RWPE2 (cell line): ENCODE measurements at regions not wholly inside any gene's neighbourhood (a gene's known extent, or its start where the extent isn't known, plus 50 kb on each side); places are given as distances from the start of the nearest gene placed in this dataset.

Experiments used
- ATAC-seq: fragments of 200-7000 bp; cut with Tn5 transposase; 3 replicates; pipeline ENCODE4 v1.9.1; 2021; ENCODE audit warnings: low read depth
- DNase-seq: peaks from one replicate; pipeline ENCODE4 v3.0.0-alpha.2; 2020; ENCODE audit warnings: low spot score
- H3K27ac ChIP-seq: fragments of 450-650 bp; 2 replicates; pipeline ENCODE4 v1.5.1; 2017; ENCODE audit warnings: mild to moderate bottlenecking; ENCODE audit not compliant: poor library complexity, severe bottlenecking
- H3K27me3 ChIP-seq: fragments of 250-450 bp; sonication (Bioruptor Pico); 2 replicates; pipeline ENCODE4 v1.5.1; 2021; ENCODE audit warnings: mild to moderate bottlenecking, moderate library complexity; ENCODE audit not compliant: insufficient read depth, poor library complexity, severe bottlenecking
- H3K36me3 ChIP-seq: fragments of 250-450 bp; sonication (Bioruptor Pico); 2 replicates; pipeline ENCODE4 v1.5.1; 2020; ENCODE audit warnings: low read depth, mild to moderate bottlenecking, moderate library complexity
- H3K4me1 ChIP-seq: fragments of 250-450 bp; sonication (Bioruptor Pico); 2 replicates; pipeline ENCODE4 v1.5.1; 2021; ENCODE audit warnings: mild to moderate bottlenecking, moderate library complexity; ENCODE audit not compliant: insufficient read depth, poor library complexity, severe bottlenecking
- H3K4me3 ChIP-seq: fragments of 250-450 bp; sonication (Bioruptor Pico); 2 replicates; pipeline ENCODE4 v1.5.1; 2021; ENCODE audit warnings: mild to moderate bottlenecking, moderate library complexity; ENCODE audit not compliant: severe bottlenecking
- H3K9me3 ChIP-seq: fragments of 250-450 bp; sonication (Bioruptor Pico); 2 replicates; pipeline ENCODE4 v1.5.1; 2021; ENCODE audit warnings: mild to moderate bottlenecking, moderate library complexity; ENCODE audit not compliant: severe bottlenecking
- CTCF ChIP-seq: fragments of 450-650 bp; IDR thresholded peaks from one replicate; pipeline ENCODE4 v1.5.1; 2017; ENCODE audit warnings: mild to moderate bottlenecking, moderate library complexity; ENCODE audit not compliant: poor library complexity, severe bottlenecking

DNA sequence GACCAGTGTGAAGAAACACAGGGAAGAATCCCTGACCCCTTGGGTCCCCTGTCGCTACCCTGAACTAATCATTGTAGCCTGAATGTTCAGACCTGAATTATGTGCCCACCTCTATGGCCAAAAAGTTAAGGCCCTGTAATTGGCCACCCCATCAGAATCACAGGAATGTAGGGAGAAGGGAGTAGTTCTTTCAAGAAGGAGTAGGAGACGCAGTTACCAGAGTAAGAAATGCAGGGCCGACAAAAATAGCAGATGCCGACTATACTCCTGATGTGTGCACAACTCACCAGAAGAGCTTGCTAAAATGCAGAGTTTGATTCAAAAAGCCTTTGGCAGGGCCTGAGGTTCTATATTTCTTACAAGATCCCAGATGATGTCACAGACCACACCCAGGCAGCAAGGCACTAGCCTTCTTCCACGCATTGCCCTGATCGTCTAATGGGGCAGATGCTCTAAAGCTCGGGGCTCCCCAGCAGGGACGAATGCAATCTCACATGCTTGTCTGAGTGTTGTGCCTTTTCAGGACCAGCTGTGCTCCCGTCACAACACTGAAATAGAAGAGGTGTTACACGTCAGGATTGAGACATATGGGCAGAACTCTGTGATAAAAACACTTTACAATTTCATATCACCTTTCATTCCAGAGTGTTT, 161.0 kb upstream of the FAM241A start:
- Histone ChIP-seq H3K27me3 (no peaks in the 10 kb centered on the region), H3K27ac (no peak overlapping the region), H3K9me3 (no peaks in the 10 kb centered on the region), H3K4me3 (no peak overlapping the region), H3K4me1 (no peaks in the 10 kb centered on the region), H3K36me3 (no peaks in the 10 kb centered on the region)
- TF ChIP-seq CTCF = no peak
- ATAC-seq = no peak
- no peak for DNase-seq

DNA sequence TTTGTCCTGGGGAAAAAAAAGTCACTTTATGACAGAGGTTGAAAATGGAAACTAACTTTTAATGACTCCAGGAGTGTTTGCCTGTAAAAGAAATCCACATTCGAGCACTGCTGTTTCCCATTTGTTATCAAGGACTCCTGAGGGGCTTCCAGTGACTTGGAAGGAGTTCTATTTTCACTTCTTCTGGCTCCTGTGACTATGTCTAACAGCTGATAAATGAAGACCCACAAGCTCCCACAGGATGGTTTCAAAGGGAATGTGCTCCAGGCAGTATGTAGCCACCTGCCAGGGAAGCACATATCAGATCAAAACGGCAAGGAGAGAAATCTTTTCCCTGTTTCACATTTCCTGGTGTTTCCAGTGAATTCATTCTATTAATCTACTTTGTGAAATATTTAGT, 159.8 kb upstream of the FAM241A start:
- no peak for TF ChIP-seq CTCF
- Histone ChIP-seq H3K27me3 (no peaks in the 10 kb centered on the region), H3K36me3 (no peaks in the 10 kb centered on the region), H3K27ac (no peak overlapping the region), H3K4me3 (no peak overlapping the region), H3K4me1 (no peaks in the 10 kb centered on the region), H3K9me3 (no peaks in the 10 kb centered on the region)
- no peak for DNase-seq
- no peak for ATAC-seq

DNA sequence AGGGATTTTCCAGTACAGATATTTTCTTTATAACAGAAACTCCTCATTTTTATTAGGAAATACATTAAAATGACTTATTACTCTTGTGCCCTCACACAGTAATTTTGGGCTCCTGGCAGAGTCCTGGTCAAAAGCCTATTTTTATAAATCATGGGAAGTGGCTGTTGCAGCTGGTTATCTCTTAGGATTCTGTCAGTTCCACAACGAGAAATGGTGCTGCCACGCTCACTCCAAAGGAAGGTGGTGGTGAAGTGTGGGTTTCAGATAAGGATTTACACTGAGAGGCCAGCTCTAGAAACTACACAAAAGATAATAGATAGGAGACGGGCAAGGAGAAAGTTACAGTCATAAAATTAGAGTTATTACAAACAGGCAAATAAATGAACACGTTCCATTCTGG, 159.2 kb upstream of the FAM241A start:
- Histone ChIP-seq H3K27me3 (no peaks in the 10 kb centered on the region), H3K36me3 (no peaks in the 10 kb centered on the region), H3K9me3 (no peaks in the 10 kb centered on the region), H3K27ac (no peak overlapping the region), H3K4me3 (no peak overlapping the region), H3K4me1 (no peaks in the 10 kb centered on the region)
- no peak for DNase-seq
- no peak for ATAC-seq
- no peak for TF ChIP-seq CTCF

GRCh38 chr4:111988514-111988913, 156.7 kb upstream of the FAM241A start:
- DNase-seq (no peak), ATAC-seq (no peak)
- Histone ChIP-seq H3K9me3 (no peaks in the 10 kb centered on the region), H3K4me3 (no peak overlapping the region), H3K36me3 (no peaks in the 10 kb centered on the region), H3K27ac (no peak overlapping the region), H3K27me3 (no peaks in the 10 kb centered on the region), H3K4me1 (peaks cover 6% of the 10 kb centered on the region)
- TF ChIP-seq CTCF = no peak

DNA sequence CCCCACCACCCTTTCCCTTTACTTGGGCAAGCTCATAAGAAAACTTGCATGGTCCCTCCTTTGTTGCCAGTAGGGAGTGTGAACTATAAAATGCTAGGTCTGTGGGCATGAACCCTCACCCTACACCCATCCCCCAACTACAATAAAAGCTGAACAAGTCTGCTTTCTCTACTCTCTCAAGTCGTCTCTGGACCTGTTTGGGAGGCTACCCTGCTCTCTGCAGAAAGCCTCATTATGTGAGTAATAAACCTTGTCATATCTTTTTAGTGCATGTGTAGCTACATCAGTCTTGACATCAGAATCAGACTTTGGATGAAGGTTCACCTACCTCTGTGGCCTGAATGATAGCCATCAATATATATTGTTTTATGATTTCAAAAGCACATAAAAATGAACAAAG, 155.4 kb upstream of the FAM241A start:
- H3K27ac ChIP-seq = no peak overlapping the region
- H3K36me3 ChIP-seq = no peaks in the 10 kb centered on the region
- ATAC-seq = no peak
- DNase-seq = no peak
- H3K9me3 ChIP-seq = no peaks in the 10 kb centered on the region
- no peaks in the 10 kb centered on the region for H3K27me3 ChIP-seq
- H3K4me3 ChIP-seq = no peak overlapping the region
- TF ChIP-seq CTCF = no peak
- peaks cover 6% of the 10 kb centered on the region for H3K4me1 ChIP-seq
